Retinal pigment epithelial cell (primary cell): ENCODE measurements at regions not wholly inside any gene's neighbourhood (a gene's known extent, or its start where the extent isn't known, plus 50 kb on each side); places are given as distances from the start of the nearest gene placed in this dataset.

Source experiments
- DNase-seq: peaks from one replicate; pipeline ENCODE4 v3.0.0-alpha.2; 2010; ENCODE audit warnings: low read depth
- H3K4me3 ChIP-seq: 2 replicates; pipeline ENCODE4 v1.5.1; 2011; ENCODE audit warnings: mild to moderate bottlenecking, low read length, control low read depth, moderate library complexity
- TF ChIP-seq, protein P1 (sequence below): conservative IDR thresholded peaks from 2 replicates; pipeline ENCODE4 v1.5.1; 2011; ENCODE audit warnings: low read depth, low read length, control low read depth, inconsistent platforms

DNA sequence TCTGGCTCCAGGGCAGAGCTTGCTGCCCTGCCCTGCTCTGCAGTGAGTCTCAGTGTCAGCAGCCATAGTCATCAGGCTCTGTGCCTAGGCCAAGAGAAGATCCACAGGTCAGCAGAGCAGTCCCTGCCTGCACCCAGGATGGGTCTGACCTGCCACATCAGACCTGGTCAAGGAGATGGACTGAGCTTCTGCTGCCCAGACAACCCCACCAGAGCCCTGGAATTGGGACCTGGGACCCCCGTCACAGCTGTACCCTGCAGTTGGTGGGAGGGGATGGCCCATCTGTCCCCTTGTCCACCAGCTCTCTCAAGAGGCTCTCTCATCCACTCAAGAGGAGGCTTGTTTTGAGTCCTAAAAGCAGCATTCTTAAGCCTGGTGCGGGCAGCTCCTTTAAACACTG lies 142.6 kb downstream of the TFCP2L1 start:
- TF ChIP-seq, protein P1, sequence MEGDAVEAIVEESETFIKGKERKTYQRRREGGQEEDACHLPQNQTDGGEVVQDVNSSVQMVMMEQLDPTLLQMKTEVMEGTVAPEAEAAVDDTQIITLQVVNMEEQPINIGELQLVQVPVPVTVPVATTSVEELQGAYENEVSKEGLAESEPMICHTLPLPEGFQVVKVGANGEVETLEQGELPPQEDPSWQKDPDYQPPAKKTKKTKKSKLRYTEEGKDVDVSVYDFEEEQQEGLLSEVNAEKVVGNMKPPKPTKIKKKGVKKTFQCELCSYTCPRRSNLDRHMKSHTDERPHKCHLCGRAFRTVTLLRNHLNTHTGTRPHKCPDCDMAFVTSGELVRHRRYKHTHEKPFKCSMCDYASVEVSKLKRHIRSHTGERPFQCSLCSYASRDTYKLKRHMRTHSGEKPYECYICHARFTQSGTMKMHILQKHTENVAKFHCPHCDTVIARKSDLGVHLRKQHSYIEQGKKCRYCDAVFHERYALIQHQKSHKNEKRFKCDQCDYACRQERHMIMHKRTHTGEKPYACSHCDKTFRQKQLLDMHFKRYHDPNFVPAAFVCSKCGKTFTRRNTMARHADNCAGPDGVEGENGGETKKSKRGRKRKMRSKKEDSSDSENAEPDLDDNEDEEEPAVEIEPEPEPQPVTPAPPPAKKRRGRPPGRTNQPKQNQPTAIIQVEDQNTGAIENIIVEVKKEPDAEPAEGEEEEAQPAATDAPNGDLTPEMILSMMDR = no peak
- no peak for DNase-seq
- no peak overlapping the region for H3K4me3 ChIP-seq

DNA sequence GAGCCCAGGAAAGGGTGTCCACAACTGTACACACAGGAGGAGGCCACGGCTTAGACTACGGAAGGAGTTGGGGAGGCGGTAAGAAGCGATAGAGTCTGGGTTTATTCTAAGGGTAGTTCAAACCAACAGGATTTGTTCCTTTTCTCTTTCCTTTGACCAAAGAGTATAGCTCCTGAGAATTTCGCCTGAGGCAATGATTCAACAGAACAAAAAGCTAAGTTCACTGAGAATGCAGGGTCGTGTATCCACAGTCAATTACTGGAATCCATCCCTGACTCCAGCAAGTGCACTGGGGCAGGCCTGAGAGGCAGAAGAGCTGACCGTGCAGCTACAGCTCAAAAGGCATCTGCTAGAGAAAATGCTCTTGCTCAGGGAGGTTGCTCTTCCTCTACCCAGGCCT lies 140.9 kb downstream of the TFCP2L1 start:
- no peak overlapping the region for H3K4me3 ChIP-seq
- TF ChIP-seq, protein P1 = no peak
- DNase-seq = no peak

DNA sequence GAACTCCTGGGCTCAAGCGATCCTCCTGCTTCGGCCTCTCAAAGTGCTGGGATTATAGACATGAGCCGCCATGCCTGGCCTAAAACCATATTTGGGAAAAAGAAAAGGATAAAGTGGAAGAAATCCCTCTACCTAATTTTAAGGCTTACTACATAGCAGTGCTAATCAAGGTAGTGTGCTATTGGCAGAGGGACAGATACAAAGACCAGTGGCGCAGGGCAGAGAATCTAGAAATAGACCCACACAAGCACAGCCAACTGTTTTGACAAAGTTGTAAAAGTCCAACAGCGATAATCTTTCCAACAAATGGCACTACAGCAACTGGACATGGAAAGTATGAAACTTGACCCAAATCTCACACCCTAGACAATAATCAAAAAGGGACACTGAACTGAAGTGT lies 138.4 kb downstream of the TFCP2L1 start:
- no peak overlapping the region for H3K4me3 ChIP-seq
- no peak for DNase-seq
- TF ChIP-seq, protein P1 = no peak

- H3K4me3 ChIP-seq = no peak overlapping the region
- TF ChIP-seq, protein P1 = no peak
- no peak for DNase-seq
Observed at GRCh38 chr2:121147766-121148165, 137.2 kb downstream of the TFCP2L1 start.

- TF ChIP-seq, protein P1 = no peak
- no peak for DNase-seq
- no peak overlapping the region for H3K4me3 ChIP-seq
Observed at GRCh38 chr2:121148481-121148880, 136.5 kb downstream of the TFCP2L1 start.

- no peak for DNase-seq
Observed at GRCh38 chr2:121149384-121149783, 135.6 kb downstream of the TFCP2L1 start.

DNA sequence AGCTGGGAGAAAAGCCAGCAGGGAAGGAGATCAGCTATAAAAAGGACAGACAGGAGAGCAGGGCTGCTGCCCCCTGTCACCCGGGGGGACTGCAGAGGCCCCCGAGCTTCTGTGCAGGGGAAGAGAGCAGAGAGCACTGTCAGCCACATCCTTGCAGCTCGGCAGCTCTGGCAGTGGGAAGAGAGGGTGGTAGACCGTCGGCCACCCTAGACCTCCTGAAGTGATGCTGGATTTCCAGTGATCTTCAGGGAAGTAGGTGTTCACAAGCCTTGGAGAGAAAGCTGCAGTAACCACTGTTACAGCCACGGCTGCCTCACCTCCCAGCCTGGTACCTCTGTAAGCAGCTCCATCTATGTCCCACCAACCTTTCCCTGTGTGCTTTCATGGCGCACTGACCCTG lies 134.9 kb downstream of the TFCP2L1 start:
- no peak for DNase-seq
- no peak overlapping the region for H3K4me3 ChIP-seq
- TF ChIP-seq, protein P1 = no peak

More at GRCh38 chr2:121149384-121149783, 135.6 kb downstream of the TFCP2L1 start:
- no peak overlapping the region for H3K4me3 ChIP-seq
- TF ChIP-seq, protein P1 = no peak
